GF-D8 (cell line): ENCODE measurements at regions not wholly inside any gene's neighbourhood (a gene's known extent, or its start where the extent isn't known, plus 50 kb on each side); places are given as distances from the start of the nearest gene placed in this dataset.

ENCODE experiments used
- DNase-seq: peaks from one replicate; lab custom pipeline; 2025; lab: John Stamatoyannopoulos, UW

DNA sequence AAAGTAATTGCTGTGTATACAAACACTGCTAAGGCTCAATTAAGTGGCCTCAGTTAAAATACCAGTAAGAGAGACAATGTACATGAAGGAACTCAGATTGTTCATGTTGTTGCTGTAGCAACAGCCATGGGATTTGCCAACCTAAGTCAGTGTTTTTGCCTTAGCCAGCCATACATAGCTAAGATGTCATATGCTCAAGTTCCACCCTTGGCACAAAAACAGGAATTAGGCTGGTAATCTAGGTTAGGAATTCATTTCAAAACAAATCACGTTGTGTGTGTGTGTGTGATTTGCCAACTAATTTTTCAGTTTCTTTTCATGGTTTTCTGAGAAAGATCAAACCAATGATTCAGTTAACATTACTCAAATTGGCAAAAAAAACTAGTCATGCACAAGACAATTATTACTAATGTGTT, 143.7 kb upstream of the KCNMB2 start:
- DNase-seq = no peak

DNA sequence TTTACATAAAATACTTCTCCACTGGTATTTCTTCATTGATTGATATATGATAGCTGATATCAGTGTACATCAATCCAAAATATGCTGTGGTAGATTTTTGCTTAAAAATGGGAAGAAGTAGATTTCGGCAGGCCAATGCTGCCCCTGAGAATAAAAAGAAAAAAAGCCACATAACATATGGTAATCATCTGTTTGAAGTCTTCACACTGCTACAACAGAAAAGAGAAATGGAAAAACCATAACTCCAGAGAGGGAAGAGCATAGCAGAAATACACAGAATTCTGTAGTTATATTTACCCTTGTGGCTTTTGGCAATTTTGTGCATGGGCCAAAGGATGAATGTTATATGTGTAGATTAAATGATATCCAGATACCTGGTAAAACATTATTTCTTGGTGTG, 143.1 kb upstream of the KCNMB2 start:
- DNase-seq = no peak

DNA sequence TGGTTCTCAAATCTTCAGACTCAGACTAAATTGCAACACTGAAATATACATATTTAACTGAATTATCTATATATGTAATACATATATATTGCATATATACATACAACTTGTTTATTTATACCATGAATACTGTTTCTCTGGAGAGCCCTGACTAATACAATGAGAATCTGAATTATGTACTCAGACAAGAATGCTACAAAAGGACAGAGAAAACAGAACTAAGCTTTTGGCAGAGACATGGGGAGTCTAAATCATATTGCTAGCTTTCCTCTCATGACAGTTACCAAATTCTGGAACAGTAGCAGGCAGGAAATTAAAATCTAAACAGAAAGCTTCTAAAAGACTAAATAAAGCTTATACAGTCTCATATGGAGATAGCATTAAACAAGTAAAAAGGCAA, 142.4 kb upstream of the KCNMB2 start:
- DNase-seq = no peak

DNA sequence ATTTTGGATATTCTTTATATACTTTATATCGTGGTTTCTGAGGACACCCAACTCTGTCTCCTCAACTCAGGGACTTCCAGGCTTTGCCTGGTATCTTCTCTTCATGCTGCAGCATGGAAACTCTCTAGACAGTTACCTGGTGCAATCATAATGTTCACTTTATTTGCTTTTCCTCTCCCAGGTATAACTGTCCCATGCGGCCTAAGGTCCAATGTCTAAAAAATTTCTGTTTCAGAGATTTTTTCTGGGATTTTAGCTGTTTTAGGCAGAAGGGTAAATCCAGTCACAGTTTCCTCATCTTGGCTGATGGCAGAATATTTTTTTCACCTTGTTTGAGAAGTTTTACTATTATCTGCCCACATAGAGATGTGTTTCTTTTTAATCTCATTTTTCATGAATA, 139.9 kb upstream of the KCNMB2 start:
- no peak for DNase-seq

DNA sequence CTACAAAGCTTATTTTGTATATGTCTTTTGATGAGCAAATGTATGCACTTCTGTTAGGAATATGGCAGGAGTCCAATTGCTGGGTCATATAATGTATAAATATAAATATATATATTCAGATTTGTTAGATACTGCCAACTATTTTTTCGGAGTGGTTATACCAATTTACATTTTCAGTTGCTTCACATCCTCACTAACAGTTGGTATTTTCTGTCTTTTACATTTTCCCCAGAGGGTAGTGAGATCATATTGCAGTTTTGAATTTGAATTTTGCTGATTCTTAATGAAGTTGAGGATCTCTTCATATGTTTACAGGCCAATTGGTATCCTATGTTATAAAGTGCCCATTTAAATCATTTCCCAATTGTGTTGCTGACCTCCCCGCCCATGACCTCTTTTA, 139.0 kb upstream of the KCNMB2 start:
- DNase-seq = no peak

DNA sequence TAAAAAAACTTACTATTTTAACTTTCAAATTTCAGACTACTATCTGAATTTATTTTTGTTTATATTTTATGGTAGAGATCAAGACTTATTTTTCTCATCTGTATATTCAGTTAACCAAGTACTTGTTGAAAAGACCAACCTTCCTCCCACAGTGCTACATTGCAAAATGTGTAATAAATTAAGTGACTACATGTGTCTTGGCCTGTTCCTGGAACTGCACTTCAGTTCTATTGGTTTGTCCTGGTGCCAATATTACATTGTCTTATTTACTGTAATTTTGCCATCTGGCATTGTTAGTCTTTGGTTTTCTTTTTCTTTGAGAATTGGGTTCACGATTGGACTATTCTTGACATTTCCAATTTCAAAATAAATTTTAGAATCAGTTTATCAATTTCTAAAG, 138.4 kb upstream of the KCNMB2 start:
- no peak for DNase-seq

DNA sequence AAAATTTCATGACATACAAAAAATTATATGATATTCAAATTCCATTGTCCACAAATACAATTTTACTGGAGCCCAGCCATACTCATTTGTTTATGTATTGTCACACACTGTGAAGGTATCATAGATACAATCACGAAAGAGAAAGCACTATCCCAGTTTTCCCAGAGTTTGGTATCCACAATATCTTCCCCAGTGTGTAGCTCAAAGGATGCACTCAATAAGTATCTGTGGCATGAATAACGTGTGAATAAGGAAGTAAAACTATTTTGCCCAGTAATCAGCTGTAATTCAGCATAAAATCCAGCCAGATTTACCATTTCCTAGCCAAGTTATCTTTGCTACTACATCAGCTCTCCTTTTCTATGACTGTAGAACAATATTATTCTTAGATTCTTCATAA, 131.3 kb upstream of the KCNMB2 start:
- no peak for DNase-seq

DNA sequence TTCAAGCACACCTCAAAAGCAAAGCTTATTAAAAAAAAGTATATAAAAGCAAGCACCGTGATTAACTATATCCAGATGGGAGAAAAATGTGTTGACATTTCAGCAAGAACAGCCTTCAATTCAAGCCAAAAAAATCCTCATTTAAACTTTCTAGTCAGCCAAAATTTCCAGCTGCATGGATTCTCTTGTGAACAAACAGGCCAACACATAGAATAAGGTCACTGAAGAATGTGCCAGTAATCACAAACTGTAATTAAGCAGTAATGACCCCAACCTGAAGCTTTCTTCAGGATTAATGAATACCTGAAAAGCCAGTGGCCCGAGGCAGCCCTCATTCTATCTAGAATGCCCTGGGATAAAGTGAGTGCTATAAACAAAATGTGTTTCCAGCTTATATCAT, 130.7 kb upstream of the KCNMB2 start:
- DNase-seq = no peak

DNA sequence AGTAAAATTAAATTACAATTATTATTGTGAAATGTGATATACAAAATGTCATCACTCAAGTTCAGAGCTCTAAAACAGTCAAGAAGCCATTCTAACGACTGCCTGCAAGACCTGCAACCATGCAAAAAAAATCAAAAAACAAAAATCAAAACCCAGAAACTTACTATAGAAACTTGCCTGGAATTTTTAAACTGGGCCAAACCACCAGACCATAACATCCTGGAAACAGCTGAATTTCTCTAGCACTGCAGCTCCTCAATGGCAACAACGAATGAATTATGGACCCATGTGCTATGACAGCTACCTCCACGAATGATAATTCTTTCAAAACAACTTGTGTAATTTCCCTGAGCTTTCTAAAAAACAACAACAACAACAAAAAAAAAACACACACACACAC, 130.0 kb upstream of the KCNMB2 start:
- DNase-seq = no peak

DNA sequence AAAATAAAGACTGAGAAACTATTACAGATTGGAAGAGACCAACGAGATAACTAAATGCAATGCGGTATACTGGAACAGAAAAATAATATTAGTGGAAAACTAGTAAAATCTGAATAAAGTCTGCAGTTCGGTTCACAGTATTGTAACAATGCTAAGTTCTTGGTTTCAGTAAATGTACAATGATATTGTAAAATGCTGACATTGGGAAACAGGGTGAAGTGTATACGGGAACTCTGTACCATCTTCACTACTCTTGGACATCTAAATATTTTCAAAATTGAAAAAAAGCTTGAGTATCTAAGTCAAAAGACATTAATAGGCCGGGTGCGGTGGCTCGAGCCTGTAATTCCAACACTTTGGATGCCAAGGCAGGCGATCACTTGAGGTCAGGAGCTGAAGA, 120.9 kb upstream of the KCNMB2 start:
- DNase-seq = no peak

DNA sequence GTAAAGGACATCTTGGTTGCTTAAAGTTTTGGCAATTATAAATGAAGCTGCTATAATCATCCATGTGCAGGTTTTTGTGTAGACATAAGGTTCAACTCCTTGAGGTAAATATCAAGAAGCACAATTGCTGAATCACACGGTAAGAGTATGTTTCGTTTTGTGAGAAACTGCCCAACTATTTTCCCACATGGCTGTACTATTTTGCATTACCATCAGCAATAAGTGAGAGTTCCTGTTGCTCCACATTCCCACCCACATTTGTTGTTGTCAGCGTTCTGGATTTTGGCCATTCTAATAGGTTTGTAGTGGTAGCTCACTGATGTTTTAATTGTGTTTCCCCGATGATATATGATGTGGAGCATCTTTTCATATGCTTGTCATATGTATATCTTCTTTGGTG, 118.5 kb upstream of the KCNMB2 start:
- no peak for DNase-seq

DNA sequence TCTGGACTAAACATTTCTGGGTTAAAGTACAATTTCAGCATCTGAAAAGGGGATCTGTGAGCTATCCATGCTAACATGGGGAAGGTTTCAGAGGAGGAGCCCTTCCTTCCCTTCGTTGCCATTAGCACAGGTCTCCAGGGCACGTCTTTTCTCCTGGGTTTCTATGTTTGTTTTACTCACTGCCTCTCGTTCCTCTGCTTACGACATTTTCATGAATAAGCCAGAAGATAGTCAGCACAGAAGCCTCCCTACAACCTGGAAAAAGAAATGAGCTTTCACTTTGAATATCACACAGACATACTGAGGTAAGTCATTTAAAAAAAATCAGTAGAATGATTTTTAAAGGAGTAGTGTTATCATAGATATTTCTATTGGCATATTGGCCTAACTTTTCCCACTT, 117.2 kb upstream of the KCNMB2 start:
- DNase-seq = no peak

DNA sequence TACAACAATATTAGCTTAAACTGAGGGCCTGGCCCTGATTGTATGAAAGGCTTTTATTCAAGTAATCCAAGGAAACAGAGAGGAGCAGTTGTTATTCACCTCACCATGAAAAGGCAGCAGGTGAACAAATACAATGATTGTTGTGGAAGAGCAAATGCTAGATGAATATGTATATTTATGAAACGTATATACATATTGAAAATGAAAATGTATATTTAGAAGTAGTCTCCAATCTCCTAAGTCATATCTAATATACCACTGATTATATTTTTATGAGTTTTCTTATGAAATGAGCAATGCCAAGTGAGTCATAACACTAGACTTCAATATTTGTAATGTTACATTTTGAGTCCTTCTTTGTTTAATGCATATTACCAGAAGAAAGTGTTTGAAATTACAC, 116.2 kb upstream of the KCNMB2 start:
- DNase-seq = no peak

DNA sequence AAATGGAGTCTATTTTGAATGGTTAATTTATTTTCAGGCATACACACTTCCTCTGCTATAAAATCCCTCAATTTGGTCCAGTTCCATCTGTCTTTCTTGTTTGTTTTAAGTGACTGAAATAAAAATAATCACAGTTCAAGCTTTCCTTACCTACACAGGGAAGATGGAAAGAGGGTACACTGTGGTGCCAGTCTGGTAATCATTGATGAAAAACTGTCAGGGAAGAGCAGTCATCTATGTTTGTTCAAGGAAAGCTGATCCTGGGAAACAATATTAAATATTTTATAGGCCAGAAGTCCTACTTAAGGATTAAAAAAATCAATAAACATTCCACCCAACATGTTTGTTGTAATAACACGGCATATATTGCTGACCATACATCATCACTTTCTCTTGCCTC, 115.2 kb upstream of the KCNMB2 start:
- no peak for DNase-seq

DNA sequence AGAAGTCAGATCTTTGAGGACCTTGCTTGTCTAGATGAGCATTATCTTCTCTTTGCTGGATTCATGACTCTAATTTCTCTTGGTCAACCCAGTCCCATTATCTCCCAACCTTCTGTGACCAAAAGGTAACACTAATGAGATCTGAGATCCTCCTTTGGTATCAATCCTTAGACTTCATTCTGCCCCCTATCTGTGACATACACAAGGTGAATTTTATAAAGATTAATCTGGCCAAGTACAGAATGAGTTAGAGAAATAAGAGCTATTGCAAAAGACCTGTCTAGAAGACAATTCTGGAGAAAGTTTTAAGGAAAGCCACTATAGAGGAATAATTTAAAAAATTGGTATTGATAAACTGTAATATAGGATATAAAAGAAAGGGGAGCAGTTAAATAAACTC, 113.8 kb upstream of the KCNMB2 start:
- DNase-seq = no peak

DNA sequence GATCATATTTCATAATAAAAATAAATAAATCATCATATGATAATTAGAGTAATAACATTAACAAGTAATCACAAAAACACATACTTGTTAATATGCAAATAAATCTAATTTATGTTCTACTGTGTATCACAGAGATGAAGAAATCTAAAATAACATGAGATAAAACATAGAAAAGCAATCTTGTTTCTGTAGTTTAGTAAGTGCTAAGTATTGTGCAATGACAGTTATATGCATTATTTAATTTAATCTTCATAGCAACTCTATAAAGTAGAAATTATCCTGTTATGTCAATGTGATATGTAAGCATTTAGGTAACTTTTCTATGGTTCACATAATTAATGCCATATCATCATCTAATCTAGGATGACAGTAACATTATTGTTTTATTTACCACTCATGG, 108.2 kb upstream of the KCNMB2 start:
- no peak for DNase-seq

DNA sequence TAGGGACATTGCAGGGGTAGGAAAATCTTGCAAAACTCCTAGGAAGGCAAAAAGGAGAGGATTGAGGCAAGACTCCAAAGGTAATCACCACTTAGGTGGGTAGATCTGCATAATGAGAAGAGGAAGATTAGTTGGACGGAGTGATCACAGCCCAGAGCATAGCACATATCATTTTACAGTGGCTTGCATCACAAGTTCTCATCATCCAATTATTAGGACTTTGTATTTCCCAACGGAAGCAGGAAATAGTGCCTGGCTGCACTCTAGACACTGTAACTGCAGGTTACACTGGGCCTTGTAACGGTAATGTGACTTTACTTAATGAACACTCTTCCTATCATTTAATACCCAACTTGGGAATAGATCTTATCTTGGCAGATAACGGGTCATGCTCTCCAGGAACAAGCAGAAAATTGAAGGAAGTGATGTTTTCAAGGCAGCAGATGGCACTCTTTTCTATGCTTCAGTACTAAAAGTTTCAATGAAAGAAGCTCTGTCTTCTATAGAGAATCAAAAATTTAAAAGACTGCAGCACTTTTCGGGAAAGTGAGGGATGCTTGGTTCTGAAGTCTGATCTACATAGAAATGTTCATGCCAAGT, 101.9 kb upstream of the KCNMB2 start:
- no peak for DNase-seq

DNA sequence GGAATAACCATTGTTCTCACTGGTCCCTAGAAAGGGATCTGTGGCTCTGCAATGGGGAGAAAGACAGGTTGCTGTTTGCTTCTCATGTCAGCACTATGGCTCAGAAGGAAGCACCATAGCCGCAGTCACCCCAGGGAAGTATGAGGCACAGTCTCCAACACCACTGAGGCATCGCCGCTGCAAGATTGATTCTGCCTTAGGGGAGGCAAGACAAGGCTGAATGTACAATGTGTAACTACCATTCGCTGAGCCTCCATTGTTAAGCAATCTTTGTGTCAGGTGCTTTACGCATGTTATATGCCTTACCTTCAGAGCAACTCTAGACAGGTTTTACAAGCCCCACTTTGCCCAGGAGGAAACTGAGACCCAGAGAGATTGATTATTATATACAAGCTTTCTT, 100.7 kb upstream of the KCNMB2 start:
- no peak for DNase-seq

DNA sequence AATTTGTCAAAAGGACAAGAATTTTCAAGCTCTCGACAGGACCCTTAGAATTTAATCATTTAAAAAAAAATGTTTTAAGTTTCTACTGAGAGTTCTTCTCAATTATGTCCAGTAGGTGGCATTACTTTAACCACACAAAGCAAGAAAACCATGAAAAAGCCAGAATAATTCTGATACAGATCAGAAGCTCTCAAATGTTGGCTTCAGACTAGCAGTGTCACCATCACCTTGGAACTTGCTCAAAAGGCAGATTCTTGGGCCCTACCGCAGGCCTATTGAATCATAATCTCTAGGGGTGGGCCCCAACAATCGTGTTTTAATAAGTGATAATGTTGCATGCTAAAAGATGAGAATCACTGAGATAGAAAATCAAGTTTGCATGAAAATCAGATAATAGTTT, 99.5 kb upstream of the KCNMB2 start:
- no peak for DNase-seq

DNA sequence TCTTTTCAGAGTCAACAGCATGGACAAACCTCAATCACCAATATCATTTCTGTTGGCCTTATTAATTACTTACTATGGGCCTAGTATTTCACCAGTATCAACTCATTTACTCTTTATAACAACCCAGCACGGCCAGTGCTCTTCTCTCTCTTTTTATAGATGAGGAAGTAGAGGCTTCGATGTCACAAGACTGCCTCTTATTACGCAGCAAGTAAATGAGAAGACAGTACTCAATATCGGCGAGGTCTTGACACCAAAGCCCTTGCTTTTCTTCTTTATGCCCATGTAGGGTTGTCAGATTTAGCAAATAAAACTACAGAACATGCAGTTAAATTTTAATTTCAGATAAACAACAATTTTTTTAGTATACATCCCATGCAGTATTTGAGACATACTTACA, 99.0 kb upstream of the KCNMB2 start:
- DNase-seq = no peak

DNA sequence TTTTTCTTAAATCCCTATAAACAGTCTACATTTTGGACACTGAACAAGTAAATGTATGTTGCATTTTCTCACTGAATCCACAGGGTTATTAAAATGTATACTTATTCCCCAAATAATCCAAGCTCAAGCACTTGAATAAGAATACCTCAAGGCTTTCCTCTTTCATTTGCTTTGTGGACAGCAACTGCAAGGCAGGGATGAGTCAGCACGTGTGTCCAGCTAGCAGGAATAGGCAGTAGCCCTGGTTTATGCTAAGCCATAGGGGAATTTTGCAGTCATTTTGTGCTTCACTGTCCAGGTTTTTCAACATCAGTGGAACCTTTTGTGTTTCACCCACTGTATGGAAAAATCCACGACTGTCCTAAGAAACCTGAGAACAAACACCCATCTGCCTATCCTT, 96.7 kb upstream of the KCNMB2 start:
- DNase-seq = no peak

DNA sequence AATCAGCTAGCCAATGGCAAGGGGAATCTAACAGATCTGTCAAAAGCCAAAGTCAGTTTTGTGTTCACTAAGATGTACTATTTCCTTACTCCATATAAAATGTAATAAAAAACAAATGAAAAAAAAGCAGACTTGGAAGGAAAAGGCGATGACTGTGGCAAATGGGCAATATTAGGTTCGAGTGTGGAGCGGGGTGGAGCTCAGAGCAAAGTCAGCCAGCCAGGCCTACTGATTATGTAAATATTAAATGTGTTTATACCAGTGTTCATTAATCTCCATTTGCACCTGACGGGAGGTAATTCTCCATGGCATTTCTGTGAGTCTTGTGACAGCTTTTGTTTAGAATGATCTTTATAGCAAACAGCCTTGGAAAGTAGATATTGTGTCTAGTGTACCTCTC, 96.2 kb upstream of the KCNMB2 start:
- DNase-seq = no peak

DNA sequence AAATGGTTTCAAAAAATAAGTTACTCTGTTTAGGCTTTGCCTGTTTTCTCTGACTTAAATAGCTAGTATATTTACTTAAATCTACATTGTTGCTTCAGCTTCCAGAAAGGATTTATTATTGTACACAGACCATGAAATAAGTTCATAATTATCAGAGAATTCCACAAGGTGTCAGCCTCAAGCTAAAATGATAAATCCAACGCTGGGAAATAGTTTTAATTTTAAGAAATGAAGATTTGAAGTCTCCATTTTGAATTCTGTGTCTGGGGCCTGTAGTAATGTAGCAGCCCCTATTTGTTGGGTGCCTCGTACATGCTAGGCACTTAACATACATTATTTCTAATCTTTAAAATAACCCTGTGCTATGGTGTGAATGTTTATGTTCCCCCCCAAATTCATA, 92.6 kb upstream of the KCNMB2 start:
- no peak for DNase-seq

DNA sequence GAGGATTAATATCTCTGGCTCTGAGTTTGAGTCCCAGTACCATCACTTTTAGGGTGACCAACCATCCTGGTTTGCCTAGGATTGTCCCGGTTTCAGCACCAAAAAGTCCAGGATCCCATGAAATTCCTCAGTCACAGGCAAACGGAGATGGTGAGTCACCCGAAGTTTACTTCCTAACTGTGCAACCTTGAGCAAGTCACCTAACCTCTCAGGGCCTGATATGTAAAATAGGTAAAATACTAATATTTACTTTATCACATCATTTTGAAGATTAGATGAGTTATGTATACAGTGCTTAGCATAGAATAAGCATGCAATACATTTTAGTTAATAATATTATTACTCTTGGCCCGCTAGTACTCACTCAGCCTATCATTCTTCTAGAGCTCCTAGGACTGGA, 91.1 kb upstream of the KCNMB2 start:
- DNase-seq = no peak

DNA sequence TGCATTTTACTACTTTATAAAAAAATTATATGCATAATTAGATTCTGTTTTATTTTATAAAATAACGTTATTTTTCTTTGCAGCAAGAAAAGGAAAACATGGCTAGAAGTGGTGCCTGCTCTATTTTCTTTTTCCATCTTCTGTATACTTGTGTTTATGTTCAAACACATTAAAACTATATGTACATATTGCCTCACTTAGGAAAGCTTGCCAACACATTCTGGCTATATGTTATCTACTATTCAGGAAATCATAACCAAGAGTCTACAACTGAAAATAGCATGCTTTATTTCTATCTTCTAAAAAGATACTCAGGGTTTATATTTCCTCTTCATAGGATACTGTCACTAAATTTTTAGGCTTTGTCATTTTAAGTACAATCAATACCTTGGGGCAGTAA, 90.2 kb upstream of the KCNMB2 start:
- no peak for DNase-seq
